Smooth muscle cell (in vitro differentiated cells): ENCODE measurements at regions not wholly inside any gene's neighbourhood (a gene's known extent, or its start where the extent isn't known, plus 50 kb on each side); places are given as distances from the start of the nearest gene placed in this dataset.

Source experiments
- DNase-seq: peaks from one replicate; lab custom pipeline; 2025; ENCODE audit not compliant: unreplicated experiment; lab: John Stamatoyannopoulos, UW
- H2AFZ ChIP-seq: fragments of 200-600 bp; sonication (generic); 2 replicates; pipeline ENCODE4 v1.6.0; 2016; ENCODE audit warnings: antibody characterized with exemption, low read depth, mild to moderate bottlenecking
- H3F3A ChIP-seq: fragments of 200-600 bp; sonication (generic); 2 replicates; pipeline ENCODE4 v1.6.0; 2017; ENCODE audit warnings: antibody characterized with exemption, low read depth
- H3K27ac ChIP-seq: fragments of 200-600 bp; sonication (generic); 2 replicates; pipeline ENCODE4 v1.5.1; 2016; ENCODE audit warnings: low read depth, mild to moderate bottlenecking
- H3K27me3 ChIP-seq: fragments of 200-600 bp; sonication (generic); 2 replicates; pipeline ENCODE4 v1.6.1; 2016; ENCODE audit warnings: low read depth, mild to moderate bottlenecking
- H3K36me3 ChIP-seq: fragments of 200-600 bp; sonication (generic); 2 replicates; pipeline ENCODE4 v1.5.1; 2016; ENCODE audit warnings: low read depth
- H3K4me1 ChIP-seq: fragments of 200-600 bp; sonication (generic); 2 replicates; pipeline ENCODE4 v1.5.1; 2016; ENCODE audit warnings: low read depth
- H3K4me2 ChIP-seq: fragments of 200-600 bp; sonication (generic); 2 replicates; pipeline ENCODE4 v1.6.0; 2016; ENCODE audit warnings: mild to moderate bottlenecking
- H3K4me3 ChIP-seq: fragments of 200-600 bp; sonication (generic); 2 replicates; pipeline ENCODE4 v1.5.1; 2016; ENCODE audit warnings: mild to moderate bottlenecking
- H3K79me2 ChIP-seq: fragments of 200-600 bp; sonication (generic); 2 replicates; pipeline ENCODE4 v1.6.0; 2016; ENCODE audit warnings: low read depth, mild to moderate bottlenecking
- H3K9ac ChIP-seq: fragments of 200-600 bp; sonication (generic); 2 replicates; pipeline ENCODE4 v1.6.0; 2016; ENCODE audit warnings: low read depth
- H3K9me3 ChIP-seq: fragments of 200-600 bp; sonication (generic); replicated peaks from 2 replicates; pipeline ENCODE4 v1.5.1; 2016; ENCODE audit warnings: low read depth
- H4K20me1 ChIP-seq: fragments of 200-600 bp; sonication (generic); 2 replicates; pipeline ENCODE4 v1.6.0; 2016; ENCODE audit warnings: low read depth
- CTCF ChIP-seq: fragments of 200-600 bp; sonication (generic); IDR thresholded peaks from 2 replicates; pipeline ENCODE4 v1.5.1; 2017; ENCODE audit warnings: borderline replicate concordance, mild to moderate bottlenecking, antibody characterized with exemption; ENCODE audit not compliant: insufficient read depth, poor library complexity, severe bottlenecking
- WGBS: methylation state at CpG from one replicate; pipeline ENCODE4 v1.1.7; 2016; ENCODE audit warnings: low lambda C conversion rate; 5-methylcytosine and 5-hydroxymethylcytosine counted together

GRCh38 chr14:84809158-84809557 is 720.8 kb upstream of the FLRT2 start:
- WGBS: 31% methylated on average over 2 of the region's 2 CpGs
- DNase-seq: no peak
- no peak overlapping the region for H3K4me2 ChIP-seq

GRCh38 chr14:84814391-84814790 is 715.6 kb upstream of the FLRT2 start:
- no peaks in the 10 kb centered on the region for H4K20me1 ChIP-seq
- H3K4me2 ChIP-seq: no peak overlapping the region
- no peak overlapping the region for H3K27ac ChIP-seq
- DNase-seq: no peak
- H3K9me3 ChIP-seq: no peaks in the 10 kb centered on the region
- H3K4me3 ChIP-seq: no peak overlapping the region
- H3K27me3 ChIP-seq: no peaks in the 10 kb centered on the region
- H3K36me3 ChIP-seq: no peaks in the 10 kb centered on the region
- H3K4me1 ChIP-seq: no peaks in the 10 kb centered on the region
- WGBS: no CpG with 5 or more reads among the region's 1 CpG
- H3F3A ChIP-seq: no peaks in the 10 kb centered on the region
- no peak for TF ChIP-seq CTCF
- H2AFZ ChIP-seq: no peak overlapping the region
- H3K9ac ChIP-seq: no peak overlapping the region
- H3K79me2 ChIP-seq: no peaks in the 10 kb centered on the region

More at GRCh38 chr14:84809158-84809557, 720.8 kb upstream of the FLRT2 start:
- Histone ChIP-seq H2AFZ (no peak overlapping the region), H3F3A (no peaks in the 10 kb centered on the region), H3K79me2 (no peaks in the 10 kb centered on the region), H3K9me3 (no peaks in the 10 kb centered on the region), H3K27me3 (no peaks in the 10 kb centered on the region), H3K9ac (no peak overlapping the region), H3K4me3 (no peak overlapping the region), H3K4me1 (no peaks in the 10 kb centered on the region), H3K36me3 (no peaks in the 10 kb centered on the region), H3K27ac (no peak overlapping the region), H4K20me1 (no peaks in the 10 kb centered on the region)
- no peak for TF ChIP-seq CTCF

GRCh38 chr14:84819528-84819927 is 710.4 kb upstream of the FLRT2 start:
- TF ChIP-seq CTCF: no peak
- WGBS: 95% methylated on average over 2 of the region's 2 CpGs
- Histone ChIP-seq H3K79me2 (no peaks in the 10 kb centered on the region), H3K4me1 (no peaks in the 10 kb centered on the region), H2AFZ (no peak overlapping the region), H3K9me3 (no peaks in the 10 kb centered on the region), H3K27me3 (no peaks in the 10 kb centered on the region), H3K9ac (no peak overlapping the region), H3K4me3 (no peak overlapping the region), H3F3A (no peaks in the 10 kb centered on the region), H4K20me1 (no peaks in the 10 kb centered on the region), H3K4me2 (no peak overlapping the region), H3K27ac (no peak overlapping the region), H3K36me3 (no peaks in the 10 kb centered on the region)
- no peak for DNase-seq

GRCh38 chr14:84825481-84826251 is 704.3 kb upstream of the FLRT2 start:
- TF ChIP-seq CTCF: no peak
- no peaks in the 10 kb centered on the region for H3K9me3 ChIP-seq
- no peak overlapping the region for H3K4me3 ChIP-seq
- DNase-seq: no peak
- H3K4me1 ChIP-seq: peaks cover 9% of the 10 kb centered on the region
- H3K36me3 ChIP-seq: no peaks in the 10 kb centered on the region
- H3K4me2 ChIP-seq: peak overlapping the region; percentile 13
- H3K27me3 ChIP-seq: no peaks in the 10 kb centered on the region
- H3F3A ChIP-seq: no peaks in the 10 kb centered on the region
- peak overlapping the region; percentile 41 for H3K27ac ChIP-seq
- WGBS: 62% methylated on average over 8 of the region's 8 CpGs
- no peaks in the 10 kb centered on the region for H3K79me2 ChIP-seq
- H2AFZ ChIP-seq: no peak overlapping the region
- H4K20me1 ChIP-seq: no peaks in the 10 kb centered on the region
- H3K9ac ChIP-seq: no peak overlapping the region
